Transverse colon (tissue), 4 donors: ENCODE measurements at regions not wholly inside any gene's neighbourhood (a gene's known extent, or its start where the extent isn't known, plus 50 kb on each side); places are given as distances from the start of the nearest gene placed in this dataset.

Source experiments
- DNase-seq: peaks from one replicate; pipeline ENCODE4 v3.0.0-alpha.2; 2019
- H3K27ac ChIP-seq, 4 donors: fragments of 200-600 bp; sonication (generic); 2 replicates each; pipeline ENCODE4 v1.5.1; 2016 to 2018; ENCODE audit warnings: inconsistent platforms in 4 of 4
- H3K27me3 ChIP-seq: fragments of 200-600 bp; sonication (generic); 2 replicates; pipeline ENCODE4 v1.5.1; 2017; ENCODE audit warnings: inconsistent platforms
- H3K36me3 ChIP-seq, 4 donors: fragments of 200-600 bp; sonication (generic); 2 replicates each; pipeline ENCODE4 v1.5.1; 2017 to 2019; ENCODE audit warnings: inconsistent platforms in 4 of 4
- H3K4me1 ChIP-seq, 4 donors: fragments of 200-600 bp; sonication (generic); 2 replicates each; pipeline ENCODE4 v1.5.1; 2017 to 2020; ENCODE audit warnings: inconsistent platforms in 4 of 4
- H3K4me3 ChIP-seq, 4 donors: fragments of 200-600 bp; sonication (generic); 1 replicate in 1 of 4; 2 replicates in 3 of 4; pipeline versions ENCODE4 v1.5.1 to v1.6.1; 2017 to 2019; ENCODE audit warnings: inconsistent platforms in 4 of 4
- H3K9me3 ChIP-seq, 2 donors: fragments of 200-600 bp; sonication (generic); 2 replicates each; pipeline ENCODE4 v1.5.1; 2017 to 2019; ENCODE audit warnings: inconsistent platforms in 2 of 2
- EP300 ChIP-seq: sonication (generic); formaldehyde crosslinking; IDR thresholded peaks from one replicate; pipeline ENCODE4 v1.6.1; 2017; ENCODE audit warnings: antibody characterized with exemption, low read depth
- POLR2A ChIP-seq: fragments of 450-650 bp; IDR thresholded peaks from one replicate; pipeline ENCODE4 v1.6.1; 2016; ENCODE audit warnings: antibody characterized with exemption, mild to moderate bottlenecking, moderate library complexity
- POLR2AphosphoS5 ChIP-seq, 3 donors: sonication (generic); formaldehyde crosslinking; IDR thresholded peaks; one replicate each; pipeline ENCODE4 v1.6.1; 2016; ENCODE audit warnings: antibody characterized with exemption in 3 of 3
- WGBS, 2 donors: methylation state at CpG; one replicate each; pipeline ENCODE4 v1.1.5; 2018; ENCODE audit warnings: low coverage in 1 of 2; 5-methylcytosine and 5-hydroxymethylcytosine counted together
- in situ Hi-C, 4 donors: fragments of 200-750 bp; cut with MboI; loops; one replicate each; pipeline versions ENCODE4 v1.15.0 to v1.15.1; 2017; ENCODE audit warnings: low sequenced_read_pairs in 3 of 4, low pct_ligation_motif_present in 1 of 4, low pct_unique_long_range_greater_than_20kb in 1 of 4
- intact Hi-C: fragments of 100-400 bp; cut with DNase I; formaldehyde crosslinking; loops from one replicate; pipeline ENCODE4 v1.15.1; 2023; ENCODE audit warnings: low total_unique reads
- TF ChIP-seq, protein P1 (sequence below), 5 experiments: fragments of 200-600 bp in 3 of 5; fragments of 450-650 bp in 2 of 5; sonication (generic) in 3 of 5; IDR thresholded peaks; 1 replicate in 2 of 5; 2 replicates in 3 of 5; pipeline ENCODE4 v1.5.1; 2016 to 2017; ENCODE audit warnings: antibody characterized with exemption in 5 of 5, inconsistent platforms in 3 of 5, mild to moderate bottlenecking in 2 of 5, moderate library complexity in 1 of 5

GRCh38 chr5:159735036-159735435 lies 181.2 kb upstream of the ADRA1B start:
- H3K4me3 ChIP-seq: no peak overlapping the region
- no peaks in the 10 kb centered on the region for H3K36me3 ChIP-seq
- no peaks in the 10 kb centered on the region for H3K4me1 ChIP-seq
- H3K27me3 ChIP-seq: no peaks in the 10 kb centered on the region
- H3K27ac ChIP-seq: no peak overlapping the region
- in situ Hi-C loops (no loop called here), intact Hi-C loops (no loop called here)
- WGBS, 2 donors: 58 to 82% methylated on average over 1 to 2 of the region's 2 CpGs
- H3K9me3 ChIP-seq: no peaks in the 10 kb centered on the region
- TF ChIP-seq POLR2AphosphoS5 (IDR thresholded peaks at IDR 0.05) (no peak), POLR2A (no peak), EP300 (no peak)
- TF ChIP-seq, protein P1, sequence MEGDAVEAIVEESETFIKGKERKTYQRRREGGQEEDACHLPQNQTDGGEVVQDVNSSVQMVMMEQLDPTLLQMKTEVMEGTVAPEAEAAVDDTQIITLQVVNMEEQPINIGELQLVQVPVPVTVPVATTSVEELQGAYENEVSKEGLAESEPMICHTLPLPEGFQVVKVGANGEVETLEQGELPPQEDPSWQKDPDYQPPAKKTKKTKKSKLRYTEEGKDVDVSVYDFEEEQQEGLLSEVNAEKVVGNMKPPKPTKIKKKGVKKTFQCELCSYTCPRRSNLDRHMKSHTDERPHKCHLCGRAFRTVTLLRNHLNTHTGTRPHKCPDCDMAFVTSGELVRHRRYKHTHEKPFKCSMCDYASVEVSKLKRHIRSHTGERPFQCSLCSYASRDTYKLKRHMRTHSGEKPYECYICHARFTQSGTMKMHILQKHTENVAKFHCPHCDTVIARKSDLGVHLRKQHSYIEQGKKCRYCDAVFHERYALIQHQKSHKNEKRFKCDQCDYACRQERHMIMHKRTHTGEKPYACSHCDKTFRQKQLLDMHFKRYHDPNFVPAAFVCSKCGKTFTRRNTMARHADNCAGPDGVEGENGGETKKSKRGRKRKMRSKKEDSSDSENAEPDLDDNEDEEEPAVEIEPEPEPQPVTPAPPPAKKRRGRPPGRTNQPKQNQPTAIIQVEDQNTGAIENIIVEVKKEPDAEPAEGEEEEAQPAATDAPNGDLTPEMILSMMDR (IDR thresholded peaks at IDR 0.05): no peak
- no peak for DNase-seq

GRCh38 chr5:159735749-159736660 lies 180.3 kb upstream of the ADRA1B start:
- 72 to 74% methylated on average over 6 to 8 of the region's 8 CpGs for WGBS, 2 donors
- TF ChIP-seq POLR2A (no peak), EP300 (no peak), POLR2AphosphoS5 (IDR thresholded peaks at IDR 0.05) (no peak)
- TF ChIP-seq, protein P1 (IDR thresholded peaks at IDR 0.05): no peak
- H3K4me3 ChIP-seq: no peak overlapping the region
- no peaks in the 10 kb centered on the region for H3K4me1 ChIP-seq
- H3K27me3 ChIP-seq: no peaks in the 10 kb centered on the region
- in situ Hi-C loops: no loop called here
- H3K36me3 ChIP-seq: no peaks in the 10 kb centered on the region
- intact Hi-C loops: no loop called here
- no peak overlapping the region for H3K27ac ChIP-seq
- no peak for DNase-seq
- H3K9me3 ChIP-seq: no peaks in the 10 kb centered on the region

DNA sequence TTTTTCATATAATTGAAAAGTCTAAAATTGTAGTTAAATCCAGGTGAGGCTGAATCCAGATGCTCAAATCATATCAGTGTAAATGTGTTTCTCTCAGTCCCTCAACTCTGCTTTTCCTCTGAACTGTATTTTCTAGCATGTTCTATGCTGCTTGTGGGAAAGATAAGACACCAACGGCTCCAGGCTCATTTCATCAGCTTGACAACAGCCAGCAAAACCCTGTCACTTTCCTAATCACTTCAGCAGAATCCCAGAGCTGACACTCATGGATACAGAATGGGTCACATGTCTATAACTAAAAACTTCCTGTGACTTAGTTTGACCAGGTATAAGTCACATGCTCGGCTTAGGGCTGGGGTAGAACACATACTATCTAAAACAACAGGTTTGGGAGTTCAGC lies 179.4 kb upstream of the ADRA1B start:
- TF ChIP-seq POLR2A (no peak), EP300 (no peak), POLR2AphosphoS5 (IDR thresholded peaks at IDR 0.05) (no peak)
- TF ChIP-seq, protein P1 (IDR thresholded peaks at IDR 0.05): no peak
- no peak overlapping the region for H3K27ac ChIP-seq
- H3K4me1 ChIP-seq: no peaks in the 10 kb centered on the region
- DNase-seq: no peak
- H3K27me3 ChIP-seq: no peaks in the 10 kb centered on the region
- H3K9me3 ChIP-seq: no peaks in the 10 kb centered on the region
- in situ Hi-C loops: no loop called here
- intact Hi-C loops: no loop called here
- no peaks in the 10 kb centered on the region for H3K36me3 ChIP-seq
- whole genome bisulfite sequencing, 2 donors: 62% methylated on average over 2 of the region's 2 CpGs; no CpG with 5 or more reads in 1 of the 2 donors
- H3K4me3 ChIP-seq: no peak overlapping the region

- TF ChIP-seq POLR2A (no peak), EP300 (no peak), POLR2AphosphoS5 (IDR thresholded peaks at IDR 0.05) (no peak)
- TF ChIP-seq, protein P1 (IDR thresholded peaks at IDR 0.05): no peak
- Histone ChIP-seq H3K9me3 (no peaks in the 10 kb centered on the region), H3K27me3 (no peaks in the 10 kb centered on the region), H3K27ac (no peak overlapping the region), H3K4me1 (no peaks in the 10 kb centered on the region), H3K4me3 (no peak overlapping the region), H3K36me3 (no peaks in the 10 kb centered on the region)
- intact Hi-C loops (no loop called here), in situ Hi-C loops (no loop called here)
- WGBS, 2 donors: 84 to 92% methylated on average over 3 to 5 of the region's 5 CpGs
- no peak for DNase-seq
These were observed 179.0 kb upstream of the ADRA1B start for GRCh38 chr5:159737263-159737662.
